ENCODE measurements at regions not wholly inside any gene's neighbourhood (a gene's known extent, or its start where the extent isn't known, plus 50 kb on each side); places are given as distances from the start of the nearest gene placed in this dataset.
"Not testable (repeated sequence)": the region's sequence is repeated elsewhere in the genome, so short reads cannot be mapped to it uniquely, and the experiment has no call there.

DNA sequence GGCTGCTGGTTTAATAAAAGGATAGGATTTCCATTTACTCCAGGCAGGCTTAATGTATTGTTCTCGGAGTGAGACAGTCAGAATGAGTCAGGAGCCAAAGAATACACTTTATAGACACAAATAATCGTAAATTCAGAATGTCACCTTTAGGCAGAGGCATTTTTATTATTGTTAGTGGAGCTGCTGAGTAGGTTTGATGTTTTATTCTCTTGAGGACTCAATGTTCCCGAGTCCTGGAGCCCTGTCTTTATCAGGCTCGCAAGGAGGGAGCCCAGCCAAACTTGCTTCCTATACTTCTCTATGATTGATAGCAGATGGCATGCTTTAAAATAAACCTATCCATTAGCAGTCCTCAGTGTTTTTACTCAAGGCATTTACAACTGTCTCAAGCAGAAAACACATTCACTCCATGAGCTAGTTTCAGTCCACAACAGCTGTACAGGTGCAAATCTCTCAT is 492.3 kb upstream of the ZEB2 start:
- peak; percentile 77 for DNase-seq

DNA sequence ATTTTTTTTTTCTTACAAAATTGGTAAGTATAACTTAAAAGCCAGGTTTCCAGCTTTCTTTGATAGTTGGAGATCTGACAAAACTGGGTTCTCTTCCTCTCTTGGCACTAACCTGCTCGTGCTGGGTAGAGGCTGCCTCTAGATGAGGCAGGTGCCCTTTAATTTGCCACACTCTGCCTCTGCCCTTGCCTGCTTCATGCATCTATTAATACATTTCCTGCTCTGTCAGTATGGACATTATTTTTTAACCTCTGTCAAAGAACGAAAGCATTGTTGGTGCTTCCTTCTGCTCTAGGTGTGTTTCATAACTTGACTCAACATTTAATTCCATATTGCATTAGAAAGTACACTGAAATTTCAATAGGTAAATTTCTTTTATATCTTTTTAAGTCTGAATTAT is 490.7 kb upstream of the ZEB2 start:
- no peak for DNase-seq

DNA sequence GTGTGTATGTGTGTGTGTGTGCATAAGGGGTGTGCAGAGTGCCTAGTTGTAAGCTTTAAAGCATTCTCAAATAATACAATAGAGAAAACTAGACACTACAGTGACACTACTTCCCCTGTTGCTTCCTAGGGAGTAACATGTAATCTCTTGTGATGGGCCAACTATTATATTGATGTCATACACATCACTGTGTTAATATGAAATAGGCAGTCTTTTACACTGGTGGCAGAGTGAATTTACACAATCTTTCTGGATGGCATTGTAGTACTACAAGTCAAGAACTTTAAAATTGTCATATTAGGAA is 488.0 kb upstream of the ZEB2 start:
- no peak for DNase-seq

DNA sequence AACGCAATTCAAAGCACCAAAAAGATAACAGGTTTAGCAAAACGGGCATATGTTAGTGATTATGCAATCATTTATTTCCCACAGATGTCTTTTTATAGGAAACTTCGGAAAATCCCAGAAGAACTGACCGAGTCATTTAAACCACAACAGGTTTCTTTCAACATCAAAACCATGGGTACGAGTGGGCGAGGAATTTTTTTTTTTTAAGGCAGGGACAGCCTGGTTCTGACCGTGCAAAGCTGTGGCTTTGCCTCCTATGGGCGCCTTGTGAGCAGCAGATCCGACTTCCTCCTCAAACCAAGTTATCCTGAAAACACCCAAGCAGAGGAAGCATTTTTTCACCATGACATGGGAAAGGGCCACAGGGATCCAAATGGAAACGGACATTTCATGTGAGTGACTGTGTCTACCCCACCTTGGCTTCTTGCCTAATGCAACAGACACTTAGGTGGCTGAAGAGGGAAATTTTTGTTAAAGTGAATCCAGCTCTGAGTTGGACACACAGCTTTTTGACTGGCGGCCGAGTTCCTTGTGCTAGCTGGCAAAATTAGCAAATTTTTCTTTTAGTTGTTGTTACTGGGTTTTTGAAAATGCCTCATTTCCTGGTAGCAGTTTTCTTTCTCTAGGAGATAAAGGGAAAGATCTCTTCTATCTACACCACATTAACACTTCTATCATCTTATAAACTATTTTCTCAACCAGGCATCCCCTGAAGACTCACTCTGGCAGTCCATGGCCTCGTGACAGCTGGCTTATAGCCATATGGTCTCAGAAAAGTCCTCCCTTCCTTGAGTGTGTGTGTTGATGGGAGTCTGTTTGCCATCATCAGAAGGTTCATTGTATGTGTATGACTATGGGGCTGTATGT is 487.4 kb upstream of the ZEB2 start:
- peak; percentile 98 for DNase-seq

DNA sequence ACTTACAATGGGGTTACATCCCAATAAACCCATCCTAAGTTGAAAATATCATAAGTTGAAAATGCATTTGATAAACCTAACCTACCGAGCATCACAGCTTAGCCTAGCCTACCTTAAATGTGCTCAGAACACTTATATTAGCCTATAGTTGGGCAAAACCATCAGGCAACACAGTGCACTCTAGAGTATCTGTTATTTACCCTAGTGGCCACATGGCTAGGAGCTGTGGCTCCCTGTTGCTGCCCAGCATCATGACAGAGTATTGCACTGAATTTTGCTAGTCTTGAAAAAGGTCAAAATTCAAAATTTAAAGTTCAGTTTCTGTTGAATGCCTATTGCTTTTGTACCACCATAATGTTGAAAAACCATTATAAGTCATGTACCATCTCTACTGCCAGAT is 482.7 kb upstream of the ZEB2 start:
- no peak for DNase-seq

DNA sequence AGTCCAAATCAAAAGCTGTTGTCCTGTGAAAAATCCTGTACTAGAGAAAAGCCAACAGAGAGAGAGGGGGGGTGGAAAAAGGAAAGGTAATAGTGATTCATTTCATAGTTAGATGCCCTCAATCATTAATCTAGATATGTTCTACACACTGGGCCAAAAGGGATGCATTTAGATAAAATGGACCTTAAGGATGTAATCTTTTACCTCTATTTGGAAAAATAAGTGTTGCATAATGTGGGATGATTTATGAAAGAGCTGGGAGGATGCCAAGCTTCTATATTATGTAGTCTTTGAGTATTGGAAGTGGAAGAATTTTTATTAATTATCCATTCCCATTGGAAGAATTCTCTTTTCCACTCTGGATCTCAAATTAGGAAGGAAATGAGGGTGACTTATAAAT is 480.5 kb upstream of the ZEB2 start:
- DNase-seq, result no peak

DNA sequence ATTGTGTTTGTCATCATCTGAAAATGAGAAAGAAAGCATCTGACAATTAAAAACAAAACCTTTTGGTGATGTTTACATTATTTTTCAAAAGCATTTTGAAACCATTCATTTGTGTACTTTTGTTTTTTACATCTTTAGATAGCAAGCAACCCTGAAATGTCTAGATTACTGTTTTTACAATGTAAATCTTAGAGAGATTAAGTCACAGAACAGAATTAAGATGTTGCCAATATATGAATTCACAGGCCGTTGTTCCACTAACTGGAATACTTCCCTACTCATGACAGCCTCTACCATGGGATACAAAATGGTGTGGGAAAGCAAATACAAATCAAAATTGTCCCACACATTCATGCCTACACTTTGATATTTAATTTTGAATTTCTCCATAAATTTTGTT is 480.0 kb upstream of the ZEB2 start:
- no peak for DNase-seq

DNA sequence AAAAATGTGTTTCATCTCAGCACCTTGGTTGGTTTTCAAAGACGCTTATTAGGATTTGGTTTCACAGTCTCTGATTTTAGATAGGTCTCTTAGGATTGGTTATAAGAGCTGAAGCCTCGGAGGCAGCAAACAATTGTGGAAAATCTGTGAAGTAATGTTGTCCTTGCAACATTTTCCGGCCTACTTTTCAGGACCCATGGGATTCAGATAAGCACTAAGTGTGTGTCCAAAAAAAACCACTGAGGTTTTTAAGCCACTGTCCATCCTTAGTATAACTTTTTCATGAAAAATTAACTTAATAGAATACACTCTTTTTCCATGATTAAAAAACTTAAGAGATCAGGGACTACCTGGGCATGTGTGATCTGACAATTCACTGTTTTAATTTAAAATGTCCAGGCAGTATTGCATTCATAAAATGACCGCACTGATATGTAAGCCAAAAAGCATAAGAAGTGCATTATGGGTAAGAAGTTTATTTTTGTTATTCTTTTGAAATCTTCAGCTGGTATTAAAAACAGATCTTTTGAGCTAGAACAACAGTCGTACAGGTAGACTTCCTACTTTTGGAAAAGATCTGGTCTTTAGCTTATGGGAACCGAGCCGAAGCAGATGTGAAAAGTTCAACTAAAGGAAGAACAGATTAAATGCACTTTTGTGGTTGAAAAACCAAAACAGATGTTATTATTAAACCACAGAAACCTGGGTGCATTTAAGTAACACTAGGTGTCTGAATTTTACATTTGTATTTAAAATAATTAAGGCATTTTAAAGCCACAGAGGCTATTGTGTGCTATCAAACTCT is 479.4 kb upstream of the ZEB2 start:
- DNase-seq, result no peak

DNA sequence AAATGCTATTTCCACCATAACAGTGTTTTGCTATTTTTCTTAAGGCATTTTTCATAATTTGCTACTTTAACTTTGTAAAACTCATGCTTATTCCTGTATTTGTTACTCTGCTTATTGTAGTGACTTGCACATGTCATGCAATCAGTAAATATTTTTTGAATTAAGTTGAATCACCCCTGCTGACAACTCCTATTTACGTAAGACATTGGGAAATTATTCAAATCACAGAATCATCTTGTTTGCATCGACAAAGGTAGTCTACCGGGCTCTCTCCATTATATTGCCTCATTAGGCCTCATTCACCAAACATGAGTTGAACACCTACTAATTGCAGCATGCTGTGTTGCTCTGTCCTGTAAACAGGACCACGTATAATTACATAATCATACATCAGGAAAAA is 478.5 kb upstream of the ZEB2 start:
- DNase-seq, result no peak

DNA sequence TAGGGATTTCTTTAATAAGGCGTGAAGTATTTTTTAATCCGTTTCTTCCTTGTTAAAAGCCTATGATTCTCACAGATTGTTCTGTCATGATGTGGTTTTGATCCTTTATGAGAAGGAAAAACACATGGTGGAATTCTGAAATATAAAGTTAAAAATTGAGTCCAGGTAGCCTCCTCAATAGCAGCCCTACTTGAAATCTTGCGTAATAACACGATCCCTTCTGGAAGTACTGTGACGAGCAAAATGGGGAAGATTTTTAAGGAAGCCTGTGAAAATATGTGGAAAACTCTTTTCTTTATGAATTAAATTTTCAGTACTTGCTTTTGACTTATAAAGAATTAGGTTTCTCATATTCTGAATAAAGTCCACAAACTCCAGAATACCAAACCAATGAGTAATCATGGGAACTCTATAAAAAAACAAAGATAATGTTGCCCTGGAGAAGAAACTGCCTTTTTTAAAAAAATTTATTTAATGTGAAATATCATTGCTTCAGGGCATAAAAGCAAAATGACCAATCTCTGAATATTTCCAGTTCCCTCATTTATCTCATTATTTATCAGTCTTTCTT is 476.4 kb upstream of the ZEB2 start:
- DNase-seq, result peak; percentile 57

DNA sequence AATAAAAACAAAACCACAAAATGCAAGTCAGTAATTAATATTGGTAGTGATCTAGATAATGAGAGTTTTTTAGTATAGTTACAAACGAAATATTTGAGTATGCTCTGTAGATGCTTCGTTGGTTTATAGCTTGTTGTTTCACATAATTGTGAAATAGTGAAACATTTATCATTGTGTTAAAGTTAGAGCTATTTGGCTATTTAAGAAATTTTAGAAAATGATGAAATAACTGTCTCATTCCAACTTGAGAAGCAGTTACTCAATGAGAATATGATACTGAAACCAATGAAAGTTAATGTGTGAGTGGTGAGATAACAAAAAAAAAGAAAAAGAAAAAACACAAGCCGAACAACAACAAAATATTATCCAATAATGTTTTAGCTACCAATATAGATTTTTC is 475.6 kb upstream of the ZEB2 start:
- no peak for DNase-seq

DNA sequence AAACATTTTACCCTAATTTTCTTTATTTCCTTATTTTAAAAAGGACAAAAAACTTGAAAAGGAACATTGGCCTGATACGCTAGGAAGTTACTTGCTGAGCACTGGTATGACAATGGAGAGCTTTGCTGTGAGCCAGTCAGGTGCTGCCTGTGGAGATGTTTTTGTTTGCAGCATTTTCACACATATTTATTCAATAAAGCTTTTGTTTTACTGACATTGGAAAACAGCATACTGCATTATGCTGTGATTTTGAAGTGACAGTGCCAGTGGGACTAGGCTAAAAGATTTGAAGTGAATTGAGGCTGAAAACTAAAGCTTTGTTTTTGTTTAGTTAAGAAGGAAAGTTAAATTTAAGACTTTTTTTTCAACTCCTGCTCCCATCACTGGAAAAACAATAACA is 470.7 kb upstream of the ZEB2 start:
- DNase-seq, result no peak

DNA sequence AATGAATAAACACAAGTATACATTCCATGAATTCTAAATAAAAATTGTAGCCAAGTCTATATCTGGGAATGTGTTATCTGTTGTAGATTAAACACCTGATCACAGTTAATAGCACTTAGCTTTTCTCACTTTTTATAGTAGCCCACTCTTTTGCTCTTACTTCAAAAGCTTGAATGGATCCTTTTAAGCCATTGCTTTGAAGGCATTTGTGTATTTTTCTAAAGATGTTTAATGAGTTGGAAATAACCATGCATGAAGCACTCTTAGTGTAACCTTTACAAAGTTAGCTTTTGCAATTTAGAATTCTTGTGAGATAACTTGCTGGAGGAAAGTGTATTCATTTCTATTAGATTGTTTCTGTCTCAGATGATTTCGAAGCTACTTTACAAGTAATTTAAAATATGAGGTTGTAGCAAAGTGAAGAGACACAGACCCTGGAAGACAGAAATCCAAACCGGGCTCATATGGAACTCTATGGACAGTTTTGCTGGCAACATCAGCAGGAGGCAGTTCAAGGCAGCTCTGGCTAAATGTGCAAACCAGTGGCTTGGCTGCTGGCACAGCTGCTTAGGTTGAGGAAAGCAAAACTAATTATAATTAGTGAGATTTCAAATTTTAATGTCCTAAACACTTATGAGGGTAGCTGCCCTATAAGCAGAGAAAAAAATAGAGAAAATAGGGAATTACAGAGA is 469.8 kb upstream of the ZEB2 start:
- DNase-seq, result no peak

DNA sequence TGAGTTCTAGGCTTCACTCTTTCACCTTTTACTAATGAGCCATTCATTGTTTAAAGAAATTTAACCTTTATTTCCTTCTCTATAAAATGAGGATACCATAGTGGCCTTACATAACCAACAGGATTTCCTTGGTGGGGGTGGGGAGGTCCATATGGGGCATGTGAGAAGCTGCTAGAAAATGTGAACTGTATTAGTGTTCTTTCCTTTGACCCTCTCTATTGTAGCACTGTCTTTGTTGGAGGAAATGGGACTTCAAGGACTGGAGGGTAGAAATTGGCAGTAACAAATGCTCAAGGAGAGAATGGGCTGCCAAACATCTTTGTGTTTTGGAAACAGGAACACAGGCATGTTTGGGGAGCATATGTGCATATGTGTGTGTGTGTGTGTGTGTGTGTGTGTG is 468.7 kb upstream of the ZEB2 start:
- DNase-seq, result no peak

DNA sequence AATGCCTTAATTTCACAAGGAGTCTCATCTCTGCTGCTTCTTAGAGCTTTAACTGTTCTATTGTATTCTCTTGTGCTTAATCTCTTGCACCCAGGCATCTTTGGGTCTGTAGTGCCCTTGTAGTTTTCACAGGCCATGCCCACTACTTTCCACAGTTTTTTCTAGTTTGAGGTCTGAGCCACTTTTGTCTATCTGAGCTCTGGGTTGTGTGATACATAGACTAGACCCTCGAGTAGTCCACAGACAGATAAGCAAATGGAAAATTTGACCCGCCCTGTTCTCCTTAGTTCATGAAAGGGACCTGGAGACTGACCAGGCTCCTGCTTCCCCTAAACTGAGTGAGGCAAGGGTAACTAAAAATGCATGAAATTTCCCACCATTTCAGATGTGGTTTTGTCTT is 466.8 kb upstream of the ZEB2 start:
- no peak for DNase-seq

DNA sequence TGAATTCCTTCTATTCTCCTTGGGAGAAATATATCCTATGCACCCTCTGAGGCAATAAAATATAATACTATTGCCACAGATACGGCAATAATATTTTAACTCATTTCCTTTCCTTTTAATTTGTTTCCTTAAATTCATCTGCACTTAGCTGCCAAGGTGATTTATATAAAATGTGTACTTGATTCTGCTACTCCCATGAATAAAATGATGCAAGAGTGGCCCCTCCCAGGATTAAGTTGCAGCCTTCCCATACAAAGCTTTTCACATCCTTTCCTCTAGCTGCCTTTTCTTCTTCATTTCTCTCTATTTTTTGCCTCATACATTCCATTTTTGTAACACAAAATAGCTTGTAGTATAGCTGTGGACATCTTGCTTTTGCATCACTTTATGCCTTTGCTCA is 464.1 kb upstream of the ZEB2 start:
- DNase-seq, result no peak

DNA sequence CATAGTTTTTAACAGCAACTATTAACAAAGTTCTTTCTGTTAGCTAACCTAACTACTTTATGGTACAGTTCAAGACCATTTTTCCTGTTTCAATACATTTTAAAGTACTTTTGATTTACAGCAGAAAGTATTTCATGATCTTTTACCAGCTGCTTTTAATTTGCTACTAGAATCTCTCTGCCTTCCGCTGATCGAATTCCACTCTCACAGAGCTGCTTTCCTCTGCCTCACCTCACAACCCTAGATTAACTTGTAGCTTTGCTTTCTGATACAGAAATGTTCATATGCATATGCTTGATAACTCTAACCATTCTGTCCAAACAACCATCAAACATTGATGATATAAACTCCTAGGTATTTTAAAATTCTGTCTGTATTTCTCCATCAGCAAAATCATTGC is 463.2 kb upstream of the ZEB2 start:
- peak; percentile 46 for DNase-seq

DNA sequence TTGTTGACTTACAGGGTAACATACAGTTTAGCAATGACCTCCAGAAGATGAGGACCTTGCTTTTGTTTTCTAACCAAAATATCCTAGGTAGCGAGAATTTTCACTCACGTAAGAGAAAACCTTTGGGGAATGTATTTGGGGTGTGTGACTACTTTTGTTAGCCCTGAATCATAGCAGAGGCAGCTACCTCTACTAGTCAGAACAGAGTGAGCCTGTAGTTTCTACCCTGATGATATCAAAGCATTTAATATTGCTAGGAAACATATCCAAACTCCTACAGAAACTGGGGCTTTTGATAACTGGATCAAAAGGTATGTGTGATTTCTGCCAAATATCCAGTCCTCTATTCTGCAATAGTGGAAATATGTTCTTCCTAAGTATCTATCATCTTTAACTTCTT is 462.6 kb upstream of the ZEB2 start:
- DNase-seq, result no peak

DNA sequence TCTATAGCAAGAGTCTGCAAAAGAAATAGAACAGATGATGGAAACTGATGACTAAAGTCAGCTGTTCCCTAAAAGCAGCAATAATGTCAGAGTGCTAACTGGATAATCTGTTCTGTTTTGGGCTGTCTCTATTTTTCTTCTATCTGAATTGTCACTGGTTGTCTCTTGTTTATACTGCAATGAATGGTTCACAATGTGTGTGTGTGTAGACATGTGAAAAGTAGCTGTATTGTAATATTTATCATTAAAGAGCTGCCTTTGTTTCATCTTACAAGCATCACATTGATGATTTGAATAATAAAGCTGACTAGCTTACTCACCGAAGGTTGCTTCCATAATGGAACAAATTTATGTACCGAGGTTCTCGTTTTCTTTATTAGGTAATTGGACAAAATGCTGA is 456.0 kb upstream of the ZEB2 start:
- DNase-seq, result no peak

DNA sequence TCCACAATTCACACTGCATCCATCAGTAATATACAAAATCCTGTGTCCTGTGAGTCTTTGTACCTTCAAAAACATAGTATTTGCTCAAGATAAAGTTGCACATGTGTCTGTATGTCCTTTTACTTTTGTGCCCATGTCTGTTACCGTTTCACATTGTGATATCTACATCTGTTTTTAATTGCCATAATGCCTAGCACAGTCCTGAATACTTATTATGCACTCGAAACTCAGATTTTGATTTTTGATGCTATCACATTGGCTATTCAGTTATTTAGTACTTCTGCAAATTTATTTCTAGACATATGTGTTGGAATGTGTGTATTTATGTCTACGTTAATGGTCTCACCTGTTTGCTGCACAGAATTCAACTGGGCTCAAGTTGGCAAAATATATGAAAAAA is 452.8 kb upstream of the ZEB2 start:
- no peak for DNase-seq

DNA sequence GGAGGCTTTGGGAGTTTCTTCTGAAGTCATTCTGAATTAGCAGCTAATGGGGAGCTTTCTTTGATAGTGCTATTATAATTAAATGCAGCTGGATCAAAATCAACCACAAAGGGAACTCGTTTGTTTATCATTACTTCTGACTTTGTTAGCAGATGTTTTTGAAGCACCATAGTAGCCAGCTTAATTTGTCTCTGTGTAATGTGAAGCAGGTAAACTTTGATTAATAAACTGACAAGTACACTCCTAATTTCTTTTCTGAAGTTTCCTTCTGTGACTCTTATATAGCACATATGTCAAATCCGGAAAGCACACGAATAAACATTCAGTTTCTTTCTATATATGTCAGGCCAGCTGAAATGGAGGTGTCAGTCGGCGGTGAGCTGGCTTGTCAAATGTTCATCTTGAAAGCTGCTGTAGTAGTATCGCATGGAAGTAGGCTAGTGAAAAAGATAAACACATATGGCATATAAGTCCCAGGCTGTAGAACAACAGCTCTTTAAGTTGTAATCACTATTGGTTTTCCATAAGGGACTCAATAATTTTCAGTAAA is 451.9 kb upstream of the ZEB2 start:
- DNase-seq, result no peak

DNA sequence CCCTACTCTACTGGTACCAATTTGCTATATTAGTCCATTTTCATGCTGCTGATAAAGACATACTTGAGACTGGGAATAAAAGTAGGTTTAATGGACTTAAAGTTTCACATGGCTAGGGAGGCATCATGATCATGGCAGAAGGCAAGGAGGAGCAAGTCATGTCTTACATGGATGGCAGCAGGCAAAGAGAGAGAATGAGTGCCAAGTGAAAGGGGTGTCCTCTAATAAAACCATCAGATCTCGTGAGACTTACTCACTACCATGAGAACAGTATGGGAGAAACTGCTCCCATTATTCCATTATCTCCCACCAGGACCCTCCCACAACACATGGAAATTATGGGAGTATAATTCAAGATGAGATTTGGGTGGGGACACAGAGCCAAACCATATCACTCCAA is 450.5 kb upstream of the ZEB2 start:
- not testable (repeated sequence) for DNase-seq

DNA sequence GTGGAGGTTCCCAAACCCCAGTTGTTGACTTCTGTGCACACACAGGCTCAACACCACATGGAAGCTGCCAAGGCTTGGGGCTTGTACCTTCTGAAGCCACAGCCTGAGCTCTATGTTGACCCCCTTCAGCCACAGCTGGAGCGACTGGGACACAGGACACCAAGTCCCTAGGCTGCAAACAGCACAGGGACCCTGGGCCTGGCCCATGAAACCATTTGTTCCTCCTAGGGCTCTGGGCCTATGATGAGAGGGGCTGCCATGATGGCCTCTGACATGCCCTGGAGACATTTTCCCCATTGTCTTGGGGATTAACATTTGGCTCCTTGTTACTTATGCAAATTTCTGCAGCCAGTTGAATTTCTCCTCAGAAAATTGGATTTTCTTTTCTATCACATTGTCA is 449.6 kb upstream of the ZEB2 start:
- not testable (repeated sequence) for DNase-seq
